Fibroblast of lung (primary cell): ENCODE measurements at regions not wholly inside any gene's neighbourhood (a gene's known extent, or its start where the extent isn't known, plus 50 kb on each side); places are given as distances from the start of the nearest gene placed in this dataset.

Source experiments
- DNase-seq, 2 donors: peaks; one replicate each; pipeline versions ENCODE4 v3.0.0 to v3.0.0-alpha.2; 2010; ENCODE audit warnings: low read depth in 2 of 2
- H2AFZ ChIP-seq: 2 replicates; pipeline ENCODE4 v1.5.1; 2012; ENCODE audit warnings: low read length, control low read depth, inconsistent platforms
- H3K27ac ChIP-seq: 2 replicates; pipeline ENCODE4 v1.5.1; 2011; ENCODE audit warnings: low read length, control low read depth; ENCODE audit not compliant: insufficient read depth
- H3K27me3 ChIP-seq: 2 replicates; pipeline ENCODE4 v1.5.1; 2011; ENCODE audit warnings: mild to moderate bottlenecking, low read length; ENCODE audit not compliant: control insufficient read depth, insufficient read depth
- H3K36me3 ChIP-seq: 2 replicates; pipeline ENCODE4 v1.5.1; 2011; ENCODE audit warnings: low read length; ENCODE audit not compliant: control insufficient read depth, insufficient read depth
- H3K4me1 ChIP-seq: 2 replicates; pipeline ENCODE4 v1.5.1; 2011; ENCODE audit warnings: low read length; ENCODE audit not compliant: control insufficient read depth, insufficient read depth; ENCODE audit errors: extremely low read depth
- H3K4me2 ChIP-seq: 2 replicates; pipeline ENCODE4 v1.5.1; 2011; ENCODE audit warnings: low read length, control low read depth; ENCODE audit not compliant: insufficient read depth; ENCODE audit errors: extremely low read depth
- H3K4me3 ChIP-seq, 4 experiments: fragments of 200-600 bp in 1 of 4; sonication (generic) in 1 of 4; replicated peaks in 1 of 4; 2 replicates each; pipeline ENCODE4 v1.5.1; 2011 to 2016; ENCODE audit warnings: low read length in 4 of 4, low read depth in 3 of 4, mild to moderate bottlenecking in 3 of 4, control low read depth in 2 of 4, inconsistent platforms in 1 of 4, mixed read lengths in 1 of 4; ENCODE audit not compliant: insufficient read depth in 1 of 4; ENCODE audit errors: control extremely low read depth in 1 of 4
- H3K79me2 ChIP-seq: 2 replicates; pipeline ENCODE4 v1.5.1; 2012; ENCODE audit warnings: mild to moderate bottlenecking, low read length, inconsistent platforms; ENCODE audit not compliant: control insufficient read depth, insufficient read depth
- H3K9ac ChIP-seq: 2 replicates; pipeline ENCODE4 v1.5.1; 2011; ENCODE audit warnings: mild to moderate bottlenecking, low read length, control low read depth; ENCODE audit not compliant: insufficient read depth
- H3K9me3 ChIP-seq: 2 replicates; pipeline ENCODE4 v1.5.1; 2012; ENCODE audit warnings: low read depth, low read length; ENCODE audit not compliant: control insufficient read depth, insufficient read depth
- H4K20me1 ChIP-seq: 2 replicates; pipeline ENCODE4 v1.5.1; 2011; ENCODE audit warnings: low read length; ENCODE audit not compliant: control insufficient read depth, insufficient read depth; ENCODE audit errors: extremely low read depth
- EZH2 ChIP-seq: IDR thresholded peaks from 2 replicates; pipeline ENCODE4 v1.5.1; 2012; ENCODE audit warnings: low read length, control low read depth, mild to moderate bottlenecking; ENCODE audit errors: missing control alignments
- TF ChIP-seq, protein P1 (sequence below), 2 donors: IDR thresholded peaks in 1 of 2; conservative IDR thresholded peaks in 1 of 2; 1 replicate in 1 of 2; 2 replicates in 1 of 2; pipeline ENCODE4 v1.5.1; 2011 to 2012; ENCODE audit warnings: low read length in 2 of 2, control low read depth in 1 of 2, inconsistent platforms in 1 of 2, low read depth in 1 of 2, mild to moderate bottlenecking in 1 of 2

DNA sequence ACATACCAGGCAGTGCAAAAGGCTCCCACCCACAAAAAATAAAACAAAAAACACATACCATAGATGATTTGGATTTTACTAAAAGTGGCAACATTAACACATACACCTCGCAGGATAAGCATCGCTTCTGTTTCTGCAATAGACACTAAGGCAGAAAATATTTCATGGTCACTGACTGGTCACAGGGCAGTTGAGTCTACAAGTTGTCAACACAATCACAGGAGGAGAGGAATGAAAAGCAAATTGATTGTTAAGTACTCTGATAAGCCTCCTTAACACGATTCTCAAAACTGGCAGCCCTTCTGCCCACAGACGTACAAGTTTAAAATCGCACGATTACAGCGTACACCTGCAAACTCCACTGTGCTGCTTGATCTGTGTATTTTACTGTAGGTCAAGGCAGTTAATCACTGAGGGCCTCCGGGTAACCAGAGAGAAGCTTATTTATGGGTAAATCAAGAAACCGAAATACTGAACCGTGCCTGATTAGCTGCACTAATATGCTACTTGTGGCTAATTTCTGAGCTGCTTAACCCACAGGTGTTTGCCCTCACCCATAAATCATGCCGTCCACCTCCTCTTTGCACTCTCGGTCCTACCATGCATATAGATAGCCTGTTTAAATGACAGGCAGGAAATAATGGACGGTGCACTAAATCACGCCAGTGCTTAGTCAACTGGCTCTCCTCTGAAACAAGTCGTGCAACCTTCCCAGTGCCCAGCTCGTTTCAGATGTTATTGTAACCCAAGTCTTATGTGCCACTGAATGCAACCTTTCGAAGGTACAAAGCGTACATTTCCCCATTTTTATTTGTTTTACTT is 659.4 kb upstream of the ADAMTS16 start:
- H3K9me3 ChIP-seq = no peaks in the 10 kb centered on the region
- no peaks in the 10 kb centered on the region for H4K20me1 ChIP-seq
- no peak overlapping the region for H2AFZ ChIP-seq
- no peaks in the 10 kb centered on the region for H3K27me3 ChIP-seq
- no peak overlapping the region for H3K27ac ChIP-seq
- no peaks in the 10 kb centered on the region for H3K4me1 ChIP-seq
- no peak overlapping the region for H3K4me2 ChIP-seq
- no peaks in the 10 kb centered on the region for H3K79me2 ChIP-seq
- H3K9ac ChIP-seq = no peak overlapping the region
- H3K36me3 ChIP-seq = no peaks in the 10 kb centered on the region
- TF ChIP-seq, protein P1, sequence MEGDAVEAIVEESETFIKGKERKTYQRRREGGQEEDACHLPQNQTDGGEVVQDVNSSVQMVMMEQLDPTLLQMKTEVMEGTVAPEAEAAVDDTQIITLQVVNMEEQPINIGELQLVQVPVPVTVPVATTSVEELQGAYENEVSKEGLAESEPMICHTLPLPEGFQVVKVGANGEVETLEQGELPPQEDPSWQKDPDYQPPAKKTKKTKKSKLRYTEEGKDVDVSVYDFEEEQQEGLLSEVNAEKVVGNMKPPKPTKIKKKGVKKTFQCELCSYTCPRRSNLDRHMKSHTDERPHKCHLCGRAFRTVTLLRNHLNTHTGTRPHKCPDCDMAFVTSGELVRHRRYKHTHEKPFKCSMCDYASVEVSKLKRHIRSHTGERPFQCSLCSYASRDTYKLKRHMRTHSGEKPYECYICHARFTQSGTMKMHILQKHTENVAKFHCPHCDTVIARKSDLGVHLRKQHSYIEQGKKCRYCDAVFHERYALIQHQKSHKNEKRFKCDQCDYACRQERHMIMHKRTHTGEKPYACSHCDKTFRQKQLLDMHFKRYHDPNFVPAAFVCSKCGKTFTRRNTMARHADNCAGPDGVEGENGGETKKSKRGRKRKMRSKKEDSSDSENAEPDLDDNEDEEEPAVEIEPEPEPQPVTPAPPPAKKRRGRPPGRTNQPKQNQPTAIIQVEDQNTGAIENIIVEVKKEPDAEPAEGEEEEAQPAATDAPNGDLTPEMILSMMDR (conservative IDR thresholded peaks at IDR 0.05 in 1 of 2, IDR thresholded peaks at IDR 0.05 in 1 of 2; ENCODE audit: low read depth in 1 of 2, low read length in 2 of 2) = no peak
- no peak for TF ChIP-seq EZH2
- H3K4me3 ChIP-seq = no peak overlapping the region
- no peak for DNase-seq

DNA sequence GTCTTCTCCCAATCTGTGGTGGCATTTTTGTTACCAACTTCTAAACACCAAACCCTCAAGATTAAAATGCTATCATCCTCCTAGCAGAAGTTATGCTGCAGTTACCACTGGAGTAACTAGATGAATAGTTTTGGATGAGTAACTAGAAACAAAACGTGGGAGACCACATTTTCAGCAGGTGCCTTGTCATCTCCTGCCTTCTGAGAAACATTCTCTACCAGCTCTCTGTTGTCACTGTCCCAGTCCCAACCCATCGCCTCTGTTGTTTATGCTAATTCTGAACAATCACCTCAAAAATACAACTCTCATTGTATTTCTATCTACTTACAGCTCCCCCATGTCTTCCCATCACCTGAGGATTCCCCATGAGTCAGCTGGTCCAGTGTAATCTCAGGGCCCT is 652.5 kb upstream of the ADAMTS16 start:
- H3K4me1 ChIP-seq = no peaks in the 10 kb centered on the region
- DNase-seq = no peak
- H3K79me2 ChIP-seq = no peaks in the 10 kb centered on the region
- no peak for TF ChIP-seq EZH2
- TF ChIP-seq, protein P1 (conservative IDR thresholded peaks at IDR 0.05 in 1 of 2, IDR thresholded peaks at IDR 0.05 in 1 of 2; ENCODE audit: low read depth in 1 of 2, low read length in 2 of 2) = no peak
- H3K27me3 ChIP-seq = no peaks in the 10 kb centered on the region
- H3K4me3 ChIP-seq = no peak overlapping the region
- no peaks in the 10 kb centered on the region for H3K36me3 ChIP-seq
- no peaks in the 10 kb centered on the region for H3K9me3 ChIP-seq
- H2AFZ ChIP-seq = no peak overlapping the region
- no peaks in the 10 kb centered on the region for H4K20me1 ChIP-seq
- no peak overlapping the region for H3K27ac ChIP-seq
- H3K4me2 ChIP-seq = no peak overlapping the region
- no peak overlapping the region for H3K9ac ChIP-seq

DNA sequence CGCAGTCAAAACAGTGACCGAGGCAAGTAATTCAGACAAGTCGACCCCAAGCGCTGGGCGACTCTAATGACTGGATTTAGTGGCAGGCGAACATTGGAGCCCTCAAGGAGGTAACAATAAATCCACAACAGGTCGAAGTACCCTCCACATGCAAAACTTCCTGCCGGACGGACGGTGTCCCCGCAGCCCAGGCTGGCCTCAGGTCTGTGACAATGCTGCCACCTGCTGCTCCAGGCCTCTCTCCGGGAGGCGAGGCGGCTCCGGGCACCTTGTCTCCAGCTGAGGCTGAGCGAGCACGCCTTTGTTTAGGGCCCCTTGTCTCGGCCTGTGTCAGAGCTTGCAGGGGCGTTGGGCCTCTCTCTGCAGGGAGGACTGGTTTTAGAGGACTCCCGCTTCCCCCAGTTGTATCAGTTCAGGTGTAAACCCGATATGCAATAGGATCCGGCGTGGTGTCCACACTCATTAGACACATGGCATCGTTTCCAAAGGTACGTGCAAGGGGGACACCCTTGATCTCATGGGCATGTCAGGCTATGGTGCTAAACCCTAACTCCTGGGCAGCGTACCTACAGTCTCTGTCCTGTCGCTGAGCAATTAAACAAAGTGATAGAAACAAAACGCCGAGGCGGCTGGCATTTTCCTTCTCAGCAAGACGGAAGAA is 628.0 kb upstream of the ADAMTS16 start:
- Histone ChIP-seq H3K79me2 (no peaks in the 10 kb centered on the region), H3K4me3 (no peak overlapping the region), H3K4me1 (no peaks in the 10 kb centered on the region), H3K27me3 (no peaks in the 10 kb centered on the region), H3K4me2 (no peak overlapping the region), H4K20me1 (no peaks in the 10 kb centered on the region), H3K9ac (no peak overlapping the region), H3K27ac (no peak overlapping the region), H3K36me3 (no peaks in the 10 kb centered on the region), H2AFZ (no peak overlapping the region), H3K9me3 (no peaks in the 10 kb centered on the region)
- TF ChIP-seq, protein P1 (conservative IDR thresholded peaks at IDR 0.05 in 1 of 2, IDR thresholded peaks at IDR 0.05 in 1 of 2; ENCODE audit: low read depth in 1 of 2, low read length in 2 of 2) = no peak
- no peak for TF ChIP-seq EZH2
- DNase-seq = peak in 1 of 2 donors; percentile 33
